WTC11 (cell line): ENCODE measurements at regions not wholly inside any gene's neighbourhood (a gene's known extent, or its start where the extent isn't known, plus 50 kb on each side); places are given as distances from the start of the nearest gene placed in this dataset.

Experiments used
- ATAC-seq: fragments of 200-7000 bp; cut with Tn5 transposase; 2 replicates; pipeline ENCODE4 v1.10.0; 2021; ENCODE audit warnings: mild to moderate bottlenecking, moderate library complexity
- CTCF ChIA-PET: fragments of 300-600 bp; sonication (Branson Sonifier 250); formaldehyde crosslinking; loops from one replicate; lab custom pipeline; 2021; ENCODE audit warnings: antibody characterized with exemption; lab: Charles Lee
- POLR2A ChIA-PET: fragments of 350-600 bp; sonication (Branson Sonifier 250); formaldehyde crosslinking; loops from one replicate; lab custom pipeline; 2021; ENCODE audit warnings: antibody characterized with exemption; lab: Charles Lee
- DNase-seq: peaks from one replicate; pipeline ENCODE4 v3.0.0; 2021; ENCODE audit warnings: low spot score
- H3K27ac Mint-ChIP-seq: 2 replicates; pipeline ENCODE4 v1.8.0; 2021; ENCODE audit warnings: mixed read lengths
- H3K27me3 Mint-ChIP-seq: 2 replicates; pipeline ENCODE4 v1.8.0; 2021; ENCODE audit warnings: low read depth, mild to moderate bottlenecking, moderate library complexity, mixed read lengths
- H3K36me3 Mint-ChIP-seq: 2 replicates; pipeline ENCODE4 v1.8.0; 2021; ENCODE audit warnings: mixed read lengths
- H3K4me1 Mint-ChIP-seq: 2 replicates; pipeline ENCODE4 v1.8.0; 2022; ENCODE audit warnings: mixed read lengths
- H3K4me3 Mint-ChIP-seq: 2 replicates; pipeline ENCODE4 v1.8.0; 2021; ENCODE audit warnings: mild to moderate bottlenecking, moderate library complexity, mixed read lengths
- H3K9me3 Mint-ChIP-seq: 2 replicates; pipeline ENCODE4 v1.8.0; 2021; ENCODE audit warnings: mixed read lengths
- AR ChIP-seq: fragments of 250-450 bp; sonication (Bioruptor Pico); IDR thresholded peaks from 2 replicates; pipeline ENCODE4 v1.9.0; 2021; ENCODE audit warnings: mild to moderate bottlenecking
- ATF3 ChIP-seq: sonication (generic); formaldehyde crosslinking; conservative IDR thresholded peaks from 2 replicates; pipeline ENCODE4 v1.8.1; 2022; ENCODE audit warnings: mild to moderate bottlenecking, missing genetic modification reagents
- E2F1 ChIP-seq: sonication (generic); formaldehyde crosslinking; IDR thresholded peaks from 2 replicates; pipeline ENCODE4 v1.8.0; 2022; ENCODE audit warnings: mild to moderate bottlenecking, missing genetic modification reagents
- E2F4 ChIP-seq: sonication (generic); formaldehyde crosslinking; IDR thresholded peaks from 2 replicates; pipeline ENCODE4 v1.8.1; 2022; ENCODE audit warnings: low read depth, mild to moderate bottlenecking, moderate library complexity, missing genetic modification reagents, borderline replicate concordance
- E2F5 ChIP-seq: sonication (generic); formaldehyde crosslinking; IDR thresholded peaks from 2 replicates; pipeline ENCODE4 v1.8.1; 2022; ENCODE audit warnings: mild to moderate bottlenecking, moderate library complexity, missing genetic modification reagents
- ESRRA ChIP-seq: sonication (generic); formaldehyde crosslinking; IDR thresholded peaks from 2 replicates; pipeline ENCODE4 v1.8.1; 2022; ENCODE audit warnings: mild to moderate bottlenecking, missing genetic modification reagents, borderline replicate concordance
- HMGA2 ChIP-seq: fragments of 250-450 bp; sonication (Bioruptor Pico); IDR thresholded peaks from 2 replicates; pipeline ENCODE4 v1.4.0; 2021; ENCODE audit warnings: mild to moderate bottlenecking, moderate library complexity
- IRF1 ChIP-seq: sonication (generic); formaldehyde crosslinking; IDR thresholded peaks from 2 replicates; pipeline ENCODE4 v1.8.0; 2023; ENCODE audit warnings: missing genetic modification reagents
- JAZF1 ChIP-seq: fragments of 250-450 bp; sonication (Bioruptor Pico); IDR thresholded peaks from 2 replicates; pipeline ENCODE4 v1.9.0; 2021; ENCODE audit warnings: moderate library complexity, mild to moderate bottlenecking, inconsistent platforms
- MAX ChIP-seq: sonication (generic); formaldehyde crosslinking; IDR thresholded peaks from 2 replicates; pipeline ENCODE4 v1.8.0; 2022; ENCODE audit warnings: mild to moderate bottlenecking, missing genetic modification reagents
- NR2C2 ChIP-seq: sonication (generic); formaldehyde crosslinking; IDR thresholded peaks from 2 replicates; pipeline ENCODE4 v1.8.0; 2022; ENCODE audit warnings: mild to moderate bottlenecking, missing genetic modification reagents
- NR3C1 ChIP-seq: sonication (generic); formaldehyde crosslinking; conservative IDR thresholded peaks from 2 replicates; pipeline ENCODE4 v1.8.1; 2023; ENCODE audit warnings: low read depth, mild to moderate bottlenecking, missing genetic modification reagents
- OVOL2 ChIP-seq: fragments of 250-450 bp; sonication (Bioruptor Pico); IDR thresholded peaks from 2 replicates; pipeline ENCODE4 v1.9.0; 2021; ENCODE audit warnings: mild to moderate bottlenecking, borderline replicate concordance
- SMAD4 ChIP-seq: sonication (generic); formaldehyde crosslinking; IDR thresholded peaks from 2 replicates; pipeline ENCODE4 v1.8.0; 2022; ENCODE audit warnings: mild to moderate bottlenecking, missing genetic modification reagents
- TCF7 ChIP-seq: sonication (generic); formaldehyde crosslinking; IDR thresholded peaks from 2 replicates; pipeline ENCODE4 v1.8.0; 2022; ENCODE audit warnings: mild to moderate bottlenecking, low read depth, missing genetic modification reagents, moderate library complexity
- USF1 ChIP-seq: sonication (generic); formaldehyde crosslinking; IDR thresholded peaks from 2 replicates; pipeline ENCODE4 v1.8.0; 2022; ENCODE audit warnings: mild to moderate bottlenecking, missing genetic modification reagents
- ZNF532 ChIP-seq: fragments of 250-450 bp; sonication (Bioruptor Pico); IDR thresholded peaks from 2 replicates; pipeline ENCODE4 v1.9.0; 2021; ENCODE audit warnings: mild to moderate bottlenecking, borderline replicate concordance

- no peak for TF ChIP-seq MAX (CRISPR knock-in tag)
- no peak for TF ChIP-seq NR2C2 (CRISPR knock-in tag)
- TF ChIP-seq ATF3 (CRISPR knock-in tag) = no peak
- no peak for TF ChIP-seq ESRRA (CRISPR knock-in tag)
These were observed 78.9 kb upstream of the STAM2 start (continued) for GRCh38 chr2:152254486-152254885.

- H3K36me3 Mint-ChIP-seq = no peaks in the 10 kb centered on the region
- no peak for DNase-seq
- TF ChIP-seq HMGA2 = no peak
- no peak for TF ChIP-seq SMAD4 (CRISPR knock-in tag)
- ATAC-seq = no peak
- H3K27ac Mint-ChIP-seq = no peak overlapping the region
- no peak overlapping the region for H3K4me3 Mint-ChIP-seq
- H3K9me3 Mint-ChIP-seq = no peaks in the 10 kb centered on the region
- CTCF ChIA-PET = no interaction called here
- H3K27me3 Mint-ChIP-seq = no peaks in the 10 kb centered on the region; the same call in 1 of the 2 replicates
- no peaks in the 10 kb centered on the region for H3K4me1 Mint-ChIP-seq
- POLR2A ChIA-PET = no interaction called here
These were observed 79.4 kb upstream of the STAM2 start for GRCh38 chr2:152254976-152255375.

GRCh38 chr2:152255918-152256317, 79.1 kb upstream of the FMNL2 start:
- no peaks in the 10 kb centered on the region; the same call in 1 of the 2 replicates for H3K27me3 Mint-ChIP-seq
- H3K27ac Mint-ChIP-seq = no peak overlapping the region
- no peak overlapping the region for H3K4me3 Mint-ChIP-seq
- peaks cover 7% of the 10 kb centered on the region for H3K9me3 Mint-ChIP-seq
- no peaks in the 10 kb centered on the region for H3K36me3 Mint-ChIP-seq
- ATAC-seq = no peak
- POLR2A ChIA-PET = interaction anchor here (0.6 kb wide), 1 partner anchor 63 kb away, joined by 3 read pairs; no protein-coding TSS in a partner anchor
- no peak for DNase-seq
- no peaks in the 10 kb centered on the region for H3K4me1 Mint-ChIP-seq
- CTCF ChIA-PET = no interaction called here
- TF ChIP-seq TCF7 (CRISPR knock-in tag) (no peak), OVOL2 (CRISPR knock-in tag) (no peak), AR (no peak), NR3C1 (CRISPR knock-in tag) (no peak), ATF3 (CRISPR knock-in tag) (no peak), E2F4 (CRISPR knock-in tag) (no peak), E2F1 (CRISPR knock-in tag) (no peak), JAZF1 (CRISPR knock-in tag) (no peak), ZNF532 (CRISPR knock-in tag) (no peak), USF1 (CRISPR knock-in tag) (no peak), HMGA2 (no peak), E2F5 (CRISPR knock-in tag) (no peak), IRF1 (CRISPR knock-in tag) (no peak)
